ENCODE measurements at regions not wholly inside any gene's neighbourhood (a gene's known extent, or its start where the extent isn't known, plus 50 kb on each side); places are given as distances from the start of the nearest gene placed in this dataset.

- no peak for TF ChIP-seq TAF1 (IDR thresholded peaks at IDR 0.05; ENCODE audit: borderline replicate concordance, low read depth, low read length)
- no peak for TF ChIP-seq POLR2AphosphoS5 (IDR thresholded peaks at IDR 0.05; ENCODE audit: low read depth, low read length)
- TF ChIP-seq POLR2A (IDR thresholded peaks at IDR 0.05; ENCODE audit: low read depth, low read length), result no peak
These were observed 145.4 kb downstream of the NMUR2 start for GRCh38 chr5:152259702-152260101.
